NK-92 (cell line): ENCODE measurements at regions not wholly inside any gene's neighbourhood (a gene's known extent, or its start where the extent isn't known, plus 50 kb on each side); places are given as distances from the start of the nearest gene placed in this dataset.

Experiments
- DNase-seq: peaks from one replicate; lab custom pipeline; 2025; ENCODE audit not compliant: unreplicated experiment; lab: John Stamatoyannopoulos, UW

- DNase-seq = no peak
Measured at GRCh38 chr2:129884221-129884786, 95.2 kb upstream of the RAB6C start.

GRCh38 chr2:129885735-129886134 is 93.7 kb upstream of the RAB6C start:
- no peak for DNase-seq

GRCh38 chr2:129887688-129888266 is 91.7 kb upstream of the RAB6C start:
- DNase-seq = no peak

GRCh38 chr2:129888461-129888860 is 91.0 kb upstream of the RAB6C start:
- DNase-seq = no peak

- no peak for DNase-seq
Measured at GRCh38 chr2:129888896-129889295, 90.6 kb upstream of the RAB6C start.

- no peak for DNase-seq
Measured at GRCh38 chr2:129891341-129892320, 87.8 kb upstream of the RAB6C start.

GRCh38 chr2:129892360-129892759 is 87.1 kb upstream of the RAB6C start:
- no peak for DNase-seq

- DNase-seq = no peak
Measured at GRCh38 chr2:129892773-129893172, 86.7 kb upstream of the RAB6C start.

GRCh38 chr2:129893244-129893643 is 86.2 kb upstream of the RAB6C start:
- DNase-seq = no peak

GRCh38 chr2:129894616-129895015 is 84.8 kb upstream of the RAB6C start:
- DNase-seq = no peak

- no peak for DNase-seq
Measured at GRCh38 chr2:129895061-129895460, 84.4 kb upstream of the RAB6C start.

GRCh38 chr2:129895526-129896082 is 83.9 kb upstream of the RAB6C start:
- DNase-seq = no peak

- no peak for DNase-seq
Measured at GRCh38 chr2:129896226-129897100, 83.0 kb upstream of the RAB6C start.

GRCh38 chr2:129901754-129902415 is 77.6 kb upstream of the RAB6C start:
- no peak for DNase-seq

GRCh38 chr2:129902731-129903585 is 76.5 kb upstream of the RAB6C start:
- DNase-seq = no peak

GRCh38 chr2:129903586-129904425 is 75.7 kb upstream of the RAB6C start:
- no peak for DNase-seq

- no peak for DNase-seq
Measured at GRCh38 chr2:129904532-129905446, 74.7 kb upstream of the RAB6C start.
